A673 (cell line): ENCODE measurements at regions not wholly inside any gene's neighbourhood (a gene's known extent, or its start where the extent isn't known, plus 50 kb on each side); places are given as distances from the start of the nearest gene placed in this dataset.

Source experiments
- BruUV-seq: library from RNA; stranded (reverse); fragments of 400-500 nt; replicated peaks from 2 replicates; lab custom pipeline; 2021; lab: Mats Ljungman, UMichigan
- CTCF ChIA-PET: fragments of 300-600 bp; sonication (Branson Sonifier 250); formaldehyde crosslinking; loops from one replicate; lab custom pipeline; 2022; ENCODE audit warnings: antibody characterized with exemption; lab: Charles Lee
- POLR2A ChIA-PET: fragments of 300-600 bp; sonication (Branson Sonifier 250); formaldehyde crosslinking; loops from one replicate; lab custom pipeline; 2022; ENCODE audit warnings: antibody characterized with exemption; ENCODE audit not compliant: low non-redundant PET; lab: Charles Lee
- DNase-seq: peaks from one replicate; pipeline ENCODE4 v3.0.0-alpha.2; 2015; ENCODE audit warnings: low spot score
- H3K27ac ChIP-seq: fragments of 200-600 bp; sonication (generic); 2 replicates; pipeline ENCODE4 v1.5.1; 2016; ENCODE audit warnings: mixed run types, low read depth, mild to moderate bottlenecking, mixed read lengths, antibody characterized with exemption, low read length; ENCODE audit not compliant: poor library complexity, severe bottlenecking
- H3K27me3 ChIP-seq: fragments of 200-600 bp; sonication (generic); replicated peaks from 2 replicates; pipeline ENCODE4 v1.6.1; 2017; ENCODE audit warnings: mixed run types, low read depth, mild to moderate bottlenecking, mixed read lengths, antibody characterized with exemption, low read length; ENCODE audit not compliant: insufficient read depth, poor library complexity
- H3K36me3 ChIP-seq: fragments of 200-600 bp; sonication (generic); 2 replicates; pipeline ENCODE4 v1.6.1; 2016; ENCODE audit warnings: mixed run types, mild to moderate bottlenecking, mixed read lengths, antibody characterized with exemption, low read length; ENCODE audit not compliant: insufficient read depth, poor library complexity, severe bottlenecking
- H3K4me1 ChIP-seq: fragments of 200-600 bp; sonication (generic); 2 replicates; pipeline ENCODE4 v1.6.1; 2017; ENCODE audit warnings: mixed run types, mild to moderate bottlenecking, mixed read lengths, antibody characterized with exemption, low read length; ENCODE audit not compliant: insufficient read depth, poor library complexity, severe bottlenecking
- H3K4me3 ChIP-seq: fragments of 200-600 bp; sonication (generic); 2 replicates; pipeline ENCODE4 v1.5.1; 2016; ENCODE audit warnings: low read depth, mixed run types, mild to moderate bottlenecking, mixed read lengths, low read length; ENCODE audit not compliant: poor library complexity, severe bottlenecking
- H3K9me3 ChIP-seq: fragments of 200-600 bp; sonication (generic); 2 replicates; pipeline ENCODE4 v1.6.1; 2016; ENCODE audit warnings: mixed run types, low read depth, mild to moderate bottlenecking, mixed read lengths, antibody characterized with exemption, low read length; ENCODE audit not compliant: poor library complexity, severe bottlenecking
- CTCF ChIP-seq: fragments of 300-800, 200-600 bp; sonication (generic); conservative IDR thresholded peaks from 2 replicates; pipeline ENCODE4 v1.5.1; 2017; ENCODE audit warnings: low read depth, mild to moderate bottlenecking, antibody characterized with exemption, low read length, moderate library complexity, mixed read lengths
- EZH2 ChIP-seq: fragments of 200-600 bp; sonication (generic); IDR thresholded peaks from 2 replicates; pipeline ENCODE4 v1.6.1; 2017; ENCODE audit warnings: borderline replicate concordance, low read depth, mild to moderate bottlenecking, mixed read lengths, antibody characterized with exemption, low read length; ENCODE audit not compliant: poor library complexity, severe bottlenecking
- intact Hi-C: fragments of 100-400 bp; cut with micrococcal nuclease; formaldehyde crosslinking; loops from one replicate; pipeline ENCODE4 v1.10.0; 2022; ENCODE audit not compliant: unreplicated experiment

GRCh38 chr1:30354410-30354809 is 369.0 kb downstream of the MATN1 start:
- no TSS peak for BruUV-seq

DNA sequence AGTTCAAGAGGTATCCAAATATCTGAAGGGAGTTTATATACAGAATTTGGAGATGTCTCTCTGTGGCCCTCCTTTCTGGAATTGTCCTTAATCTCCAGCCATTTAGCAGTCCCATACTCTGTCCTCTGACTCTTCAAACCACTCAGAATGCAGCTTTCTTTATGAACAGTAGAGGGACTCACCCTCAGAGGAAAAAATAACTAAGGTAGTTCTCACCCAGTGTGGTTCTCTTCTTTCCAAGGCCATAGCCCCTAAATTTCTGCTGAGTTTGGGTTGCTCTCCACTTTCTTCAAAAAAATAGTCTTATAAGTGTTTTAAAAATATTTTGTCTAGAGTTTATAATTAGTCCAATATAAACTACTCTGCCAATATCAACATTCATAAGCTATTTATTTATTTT is 369.7 kb downstream of the MATN1 start:
- intact Hi-C loops: no loop called here
- POLR2A ChIA-PET: no interaction called here
- Histone ChIP-seq H3K4me3 (no peak overlapping the region), H3K27ac (no peak overlapping the region), H3K27me3 (no peaks in the 10 kb centered on the region), H3K4me1 (peaks cover 4% of the 10 kb centered on the region), H3K9me3 (peaks cover 3% of the 10 kb centered on the region), H3K36me3 (no peaks in the 10 kb centered on the region)
- TF ChIP-seq CTCF (peak; percentile 54), EZH2 (no peak)
- CTCF ChIA-PET: interaction anchor here (0.5 to 1.5 kb wide), 5 partner anchors 11 to 486 kb away, joined by 3 to 9 read pairs (median 3); no protein-coding TSS in a partner anchor
- BruUV-seq: no TSS peak
- peak; percentile 43 for DNase-seq

More at GRCh38 chr1:30354410-30354809, 369.0 kb downstream of the MATN1 start:
- POLR2A ChIA-PET: no interaction called here
- no peak overlapping the region for H3K4me3 ChIP-seq
- no peak for DNase-seq
- CTCF ChIA-PET: interaction anchor here (0.6 to 1.5 kb wide), 2 partner anchors 26 to 207 kb away, joined by 3 to 9 read pairs; no protein-coding TSS in a partner anchor
- H3K27ac ChIP-seq: no peak overlapping the region
- H3K27me3 ChIP-seq: no peaks in the 10 kb centered on the region
- no peak for TF ChIP-seq CTCF
- no peak for TF ChIP-seq EZH2
- H3K9me3 ChIP-seq: no peaks in the 10 kb centered on the region
- intact Hi-C loops: no loop called here
- H3K4me1 ChIP-seq: peaks cover 5% of the 10 kb centered on the region
- H3K36me3 ChIP-seq: no peaks in the 10 kb centered on the region

- BruUV-seq: no TSS peak
- Histone ChIP-seq H3K4me3 (no peak overlapping the region), H3K4me1 (peaks cover 4% of the 10 kb centered on the region), H3K9me3 (peaks cover 20% of the 10 kb centered on the region), H3K27ac (no peak overlapping the region), H3K36me3 (no peaks in the 10 kb centered on the region), H3K27me3 (no peaks in the 10 kb centered on the region)
- no peak for DNase-seq
- intact Hi-C loops: loop anchor here (10.0 kb wide), 1 partner anchor 93 kb away; no protein-coding TSS in a partner anchor
- ChIA-PET POLR2A (no interaction called here), CTCF (no interaction called here)
- TF ChIP-seq CTCF: no peak
- TF ChIP-seq EZH2: no peak
Observed at GRCh38 chr1:30348147-30348546, 375.2 kb downstream of the MATN1 start.
